Inferior parietal cortex (tissue), 1 donor: ENCODE measurements at regions not wholly inside any gene's neighbourhood (a gene's known extent, or its start where the extent isn't known, plus 50 kb on each side); places are given as distances from the start of the nearest gene placed in this dataset.
A peak's percentile ranks its signal among the peaks of the same experiment; 100 is the strongest.

Source experiments
- DNase-seq: peaks from one replicate; pipeline ENCODE4 v3.0.0-alpha.2; 2016; ENCODE audit errors: extremely low spot score

GRCh38 chr5:26828294-26828693 is 210.1 kb downstream of the CDH9 start:
- DNase-seq, result no peak

GRCh38 chr5:26813235-26813634 is 225.2 kb downstream of the CDH9 start:
- DNase-seq, result no peak

- DNase-seq, result no peak
Observed at GRCh38 chr5:26812714-26813113, 225.7 kb downstream of the CDH9 start.

- no peak for DNase-seq
Observed at GRCh38 chr5:26807231-26808199, 230.9 kb downstream of the CDH9 start.

- DNase-seq, result no peak
Observed at GRCh38 chr5:26805076-26805475, 233.3 kb downstream of the CDH9 start.

GRCh38 chr5:26802944-26803343 is 235.4 kb downstream of the CDH9 start:
- DNase-seq, result no peak

GRCh38 chr5:26791433-26791832 is 247.0 kb downstream of the CDH9 start:
- DNase-seq, result no peak

- no peak for DNase-seq
Observed at GRCh38 chr5:26791021-26791420, 247.4 kb downstream of the CDH9 start.

GRCh38 chr5:26763215-26763614 is 275.2 kb downstream of the CDH9 start:
- DNase-seq, result no peak

GRCh38 chr5:26761446-26761845 is 276.9 kb downstream of the CDH9 start:
- DNase-seq, result no peak

- no peak for DNase-seq
Observed at GRCh38 chr5:26761045-26761444, 277.3 kb downstream of the CDH9 start.

- DNase-seq, result no peak
Observed at GRCh38 chr5:26757941-26758340, 280.4 kb downstream of the CDH9 start.

GRCh38 chr5:26749829-26750228 is 288.6 kb downstream of the CDH9 start:
- no peak for DNase-seq

GRCh38 chr5:26740182-26740581 is 298.2 kb downstream of the CDH9 start:
- DNase-seq, result no peak

- no peak for DNase-seq
Observed at GRCh38 chr5:26737348-26738265, 300.8 kb downstream of the CDH9 start.

- DNase-seq, result no peak
Observed at GRCh38 chr5:26727916-26728315, 310.5 kb downstream of the CDH9 start.

GRCh38 chr5:26719803-26720202 is 318.6 kb downstream of the CDH9 start:
- DNase-seq, result no peak

GRCh38 chr5:26700759-26701384 is 337.5 kb downstream of the CDH9 start:
- DNase-seq, result peak; percentile 53

GRCh38 chr5:26692952-26693351 is 345.4 kb downstream of the CDH9 start:
- DNase-seq, result no peak

GRCh38 chr5:26691486-26691885 is 346.9 kb downstream of the CDH9 start:
- no peak for DNase-seq

- no peak for DNase-seq
Observed at GRCh38 chr5:26690511-26690910, 347.9 kb downstream of the CDH9 start.

- DNase-seq, result no peak
Observed at GRCh38 chr5:26681861-26682260, 356.5 kb downstream of the CDH9 start.
